ENCODE measurements at regions not wholly inside any gene's neighbourhood (a gene's known extent, or its start where the extent isn't known, plus 50 kb on each side); places are given as distances from the start of the nearest gene placed in this dataset.
A peak's percentile ranks its signal among the peaks of the same experiment; 100 is the strongest.

DNA sequence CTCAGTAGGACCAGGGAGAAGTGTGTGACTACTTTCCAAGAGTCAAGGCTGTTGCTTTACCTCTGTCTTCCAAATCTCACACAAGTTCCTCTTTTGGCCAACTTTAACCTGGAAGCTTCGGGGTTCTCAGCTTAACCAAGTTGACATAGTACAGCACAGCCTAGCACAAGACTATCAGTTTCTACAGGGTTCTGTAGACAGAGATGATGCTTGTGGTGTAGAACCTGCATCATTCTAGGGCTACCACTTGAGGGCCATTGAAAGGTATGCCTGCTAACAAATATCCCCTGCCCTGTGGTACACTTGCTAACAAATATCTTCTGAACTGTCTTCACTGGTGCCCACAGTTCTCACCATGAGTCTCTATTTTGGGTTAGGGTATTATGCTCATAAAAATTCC, 62.0 kb upstream of the MAP3K7 start:
- peaks cover 0 to 8% (median 0%) of the 10 kb centered on the region in 3 donors for H3K4me1 Mint-ChIP-seq
- H3K27me3 Mint-ChIP-seq = peaks cover 5 to 23% (median 10%) of the 10 kb centered on the region in 3 donors
- H3K27ac Mint-ChIP-seq = no peak overlapping the region
- no peaks in the 10 kb centered on the region for H3K36me3 Mint-ChIP-seq
- no peaks in the 10 kb centered on the region for H3K9me3 Mint-ChIP-seq
- ATAC-seq (ENCODE audit: low read depth in 2 of 2) (peak in 1 of 2 donors; percentile 32), DNase-seq (no peak)
- H3K4me3 Mint-ChIP-seq = no peak overlapping the region

DNA sequence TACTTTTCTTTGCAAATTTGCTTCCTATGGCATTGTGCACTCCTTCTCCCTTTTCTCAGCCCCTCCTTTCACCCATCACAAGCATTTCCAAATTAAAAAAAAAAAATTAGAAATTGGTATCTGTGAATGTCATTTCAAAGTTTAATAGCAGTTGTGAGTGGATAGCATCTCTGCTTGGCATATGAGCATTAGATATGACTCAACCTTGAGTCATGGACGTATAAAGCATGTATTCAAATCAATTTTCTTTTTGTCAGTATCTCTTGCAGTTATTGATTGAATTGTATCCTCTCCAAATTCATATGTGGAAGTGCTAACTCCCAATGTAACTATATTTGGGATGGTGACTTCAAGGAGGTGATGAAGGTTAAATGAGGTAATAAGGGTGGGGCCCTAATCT, 60.1 kb upstream of the MAP3K7 start:
- Mint-ChIP-seq H3K4me1 (peaks cover 0 to 8% (median 0%) of the 10 kb centered on the region in 3 donors), H3K27me3 (peaks cover 17 to 31% (median 21%) of the 10 kb centered on the region in 3 donors), H3K36me3 (no peaks in the 10 kb centered on the region), H3K9me3 (no peaks in the 10 kb centered on the region), H3K27ac (no peak overlapping the region), H3K4me3 (no peak overlapping the region)
- ATAC-seq (ENCODE audit: low read depth in 2 of 2) = no peak
- DNase-seq = no peak

GRCh38 chr6:90645634-90646033, 58.8 kb upstream of the MAP3K7 start:
- no peak for DNase-seq
- ATAC-seq (ENCODE audit: low read depth in 2 of 2) = no peak
- H3K27me3 Mint-ChIP-seq = peaks cover 17 to 32% (median 27%) of the 10 kb centered on the region in 3 donors
- no peaks in the 10 kb centered on the region for H3K9me3 Mint-ChIP-seq
- H3K27ac Mint-ChIP-seq = no peak overlapping the region
- H3K4me1 Mint-ChIP-seq = peaks cover 0 to 8% (median 0%) of the 10 kb centered on the region in 3 donors
- no peak overlapping the region for H3K4me3 Mint-ChIP-seq
- H3K36me3 Mint-ChIP-seq = no peaks in the 10 kb centered on the region

- Mint-ChIP-seq H3K36me3 (no peaks in the 10 kb centered on the region), H3K27me3 (peaks cover 25 to 30% (median 27%) of the 10 kb centered on the region in 3 donors), H3K4me3 (no peak overlapping the region), H3K27ac (no peak overlapping the region), H3K4me1 (no peaks in the 10 kb centered on the region), H3K9me3 (peaks cover 0 to 4% (median 1%) of the 10 kb centered on the region in 7 donors)
- no peak for DNase-seq
- ATAC-seq (ENCODE audit: low read depth in 2 of 2) = no peak
Observed at GRCh38 chr6:90644492-90644891, 57.6 kb upstream of the MAP3K7 start.

GRCh38 chr6:90643381-90643780, 56.5 kb upstream of the MAP3K7 start:
- H3K36me3 Mint-ChIP-seq = peaks cover 0 to 2% of the 10 kb centered on the region in 2 donors
- no peak for ATAC-seq (ENCODE audit: low read depth in 2 of 2)
- no peak overlapping the region for H3K27ac Mint-ChIP-seq
- H3K9me3 Mint-ChIP-seq = peaks cover under 1 to 16% (median 7%) of the 10 kb centered on the region in 7 donors
- no peak for DNase-seq
- peaks cover 30 to 40% (median 34%) of the 10 kb centered on the region in 3 donors for H3K27me3 Mint-ChIP-seq
- H3K4me3 Mint-ChIP-seq = no peak overlapping the region
- H3K4me1 Mint-ChIP-seq = no peaks in the 10 kb centered on the region

- Mint-ChIP-seq H3K27me3 (peaks cover 32 to 46% (median 34%) of the 10 kb centered on the region in 3 donors), H3K27ac (no peak overlapping the region), H3K4me3 (no peak overlapping the region), H3K4me1 (no peaks in the 10 kb centered on the region), H3K36me3 (peaks cover 0 to 12% of the 10 kb centered on the region in 2 donors), H3K9me3 (peaks cover 6 to 34% (median 19%) of the 10 kb centered on the region in 7 donors)
- ATAC-seq (ENCODE audit: low read depth in 2 of 2) (no peak), DNase-seq (no peak)
Observed at GRCh38 chr6:90637320-90637719, 50.4 kb upstream of the MAP3K7 start.
